ENCODE measurements at regions not wholly inside any gene's neighbourhood (a gene's known extent, or its start where the extent isn't known, plus 50 kb on each side); places are given as distances from the start of the nearest gene placed in this dataset.
"Not testable (repeated sequence)": the region's sequence is repeated elsewhere in the genome, so short reads cannot be mapped to it uniquely, and the experiment has no call there.

- no peak for DNase-seq
Measured at GRCh38 chr10:118918587-118918986, 110.9 kb upstream of the NANOS1 start.

DNA sequence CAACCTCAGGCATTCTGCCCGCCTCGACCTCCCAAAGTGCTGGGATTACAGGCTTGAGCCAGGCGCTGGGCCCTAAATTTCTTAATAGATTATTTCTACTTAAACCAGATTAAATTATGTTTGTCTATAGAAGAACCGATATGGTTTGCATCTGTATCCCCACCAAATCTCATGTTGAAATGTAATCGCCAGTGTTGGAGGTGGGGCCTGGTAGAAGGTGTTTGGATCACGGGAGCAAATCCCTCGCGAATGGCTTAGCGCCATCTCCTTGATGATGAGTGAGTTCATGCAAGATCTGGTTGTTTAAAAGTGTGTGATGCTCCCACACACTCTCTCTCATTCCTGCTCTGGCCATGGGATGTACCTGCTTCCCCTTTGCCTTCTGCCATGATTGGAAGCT lies 109.3 kb upstream of the NANOS1 start:
- DNase-seq = no peak

DNA sequence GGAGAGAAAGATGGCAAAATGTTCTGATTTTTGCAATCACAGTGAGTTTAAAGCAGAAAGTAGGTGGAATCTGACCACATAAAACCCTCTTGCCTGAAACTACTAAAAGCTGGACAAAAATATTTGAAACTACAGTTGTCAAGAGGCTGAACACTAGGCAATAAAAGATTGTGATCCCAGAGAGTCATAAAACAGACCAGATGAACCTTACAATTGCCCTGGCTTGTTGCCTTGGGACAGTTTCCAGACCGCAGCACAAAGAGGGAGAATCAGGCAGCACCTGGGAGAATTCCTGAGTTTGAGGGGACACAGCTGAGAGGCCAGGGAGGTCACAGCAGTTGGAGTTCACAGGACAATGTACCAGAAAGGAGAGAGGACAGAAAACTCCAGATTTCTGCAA lies 107.3 kb upstream of the NANOS1 start:
- DNase-seq = no peak

DNA sequence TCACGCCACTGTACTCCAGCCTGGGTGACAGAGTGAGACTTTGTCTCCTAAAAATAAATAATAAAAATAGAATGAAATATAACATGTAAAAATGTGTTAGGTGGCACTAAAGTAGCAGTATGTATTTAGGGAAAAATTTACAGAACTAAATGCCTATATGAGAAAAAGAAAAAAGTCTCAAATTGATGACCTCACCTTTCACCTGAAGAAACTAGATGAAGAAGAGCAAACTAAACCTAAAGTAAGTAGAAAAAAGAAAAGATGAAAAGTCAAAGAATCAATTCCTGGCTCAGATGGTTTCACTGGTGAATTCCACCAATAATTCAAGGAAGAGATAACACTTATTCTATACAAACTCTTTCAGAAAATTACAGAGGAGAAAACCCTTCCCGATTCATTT lies 106.5 kb upstream of the NANOS1 start:
- DNase-seq = no peak

DNA sequence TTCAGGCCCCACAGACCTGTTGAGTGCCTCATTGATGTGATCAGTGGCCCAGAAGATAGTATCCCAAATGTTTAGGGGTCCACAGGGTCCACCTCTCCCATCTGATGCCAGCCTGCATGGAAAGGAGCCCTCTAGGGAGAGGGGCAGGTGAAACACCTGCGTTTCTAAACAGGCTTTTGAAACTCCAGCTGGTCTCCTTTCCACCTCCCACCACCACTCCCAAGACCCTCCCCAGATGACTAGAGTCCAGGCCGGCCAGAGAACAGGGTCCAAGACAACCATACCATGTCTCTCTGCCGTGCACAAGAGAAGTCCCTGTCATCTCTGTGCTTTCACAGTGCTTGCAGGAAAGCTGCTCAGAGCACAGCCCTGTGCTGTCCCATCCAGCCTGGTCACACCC lies 105.0 kb upstream of the NANOS1 start:
- DNase-seq = no peak

DNA sequence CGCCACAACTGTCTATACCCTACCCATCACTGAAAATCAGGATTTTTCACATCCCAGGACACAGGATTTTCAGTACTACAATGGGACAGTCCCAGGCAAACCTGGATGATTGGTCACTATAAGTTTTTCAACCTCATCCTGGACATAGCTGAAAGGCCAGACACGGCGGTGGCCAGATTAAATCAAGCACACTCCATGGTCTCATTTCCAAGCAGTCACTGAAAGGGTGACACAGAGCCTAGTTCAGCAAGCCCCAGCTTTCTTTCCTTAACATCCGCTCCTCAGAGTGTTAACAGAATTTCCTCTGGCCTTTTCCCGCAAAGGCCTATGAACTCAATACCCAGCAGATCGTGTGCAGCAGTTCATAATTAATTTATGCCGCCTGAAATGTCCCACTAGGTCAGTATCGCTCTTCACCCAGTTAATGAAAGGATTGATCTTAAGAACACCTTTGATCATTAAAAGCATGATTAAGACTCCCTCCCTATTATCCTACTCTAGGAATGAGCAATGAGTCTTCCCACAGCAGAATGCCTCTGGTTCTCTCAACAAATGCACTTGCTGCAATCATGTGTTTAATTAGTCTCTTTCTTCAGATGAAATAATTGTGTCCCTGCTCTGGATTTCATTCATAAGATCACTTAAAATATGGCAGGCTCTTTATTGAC lies 104.0 kb upstream of the NANOS1 start:
- no peak for DNase-seq

DNA sequence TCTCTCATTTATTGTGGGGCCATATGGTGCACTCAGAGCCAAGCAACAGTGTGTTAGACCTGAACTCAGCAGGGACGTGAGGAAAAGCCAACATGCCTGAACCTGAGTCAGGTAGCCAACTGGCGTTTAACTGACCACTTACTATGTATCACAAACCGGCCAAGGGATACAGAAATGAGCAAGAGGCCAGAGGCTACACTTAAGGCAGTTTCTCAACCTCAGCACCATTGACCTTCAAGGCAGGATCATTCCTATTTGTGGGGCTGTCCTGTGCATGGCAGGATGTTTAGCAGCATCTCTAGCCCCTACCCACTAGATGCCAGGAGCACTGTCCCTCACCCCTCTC lies 103.5 kb upstream of the NANOS1 start:
- no peak for DNase-seq

DNA sequence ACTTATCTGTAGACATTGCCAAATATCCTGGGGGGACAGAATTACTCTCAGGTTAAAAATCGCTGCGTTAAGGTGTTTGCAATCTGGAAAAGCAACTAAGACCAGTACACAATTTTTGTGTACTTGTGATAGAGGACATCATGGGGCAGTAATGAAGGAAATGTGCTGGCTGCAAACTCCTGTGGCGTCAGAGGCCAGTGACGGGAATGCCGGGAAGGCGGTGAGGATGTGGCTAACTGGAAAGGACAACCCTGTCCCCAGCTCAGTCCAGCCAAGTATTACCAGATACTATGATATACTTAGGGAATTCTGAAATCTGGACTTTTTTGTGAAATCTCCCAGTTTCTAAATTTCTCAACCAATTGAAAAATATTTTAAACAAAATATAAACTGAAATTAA lies 103.1 kb upstream of the NANOS1 start:
- DNase-seq = no peak

- DNase-seq = no peak
Measured at GRCh38 chr10:118926903-118927302, 102.6 kb upstream of the NANOS1 start.

- DNase-seq = no peak
Measured at GRCh38 chr10:118927321-118927720, 102.2 kb upstream of the NANOS1 start.

DNA sequence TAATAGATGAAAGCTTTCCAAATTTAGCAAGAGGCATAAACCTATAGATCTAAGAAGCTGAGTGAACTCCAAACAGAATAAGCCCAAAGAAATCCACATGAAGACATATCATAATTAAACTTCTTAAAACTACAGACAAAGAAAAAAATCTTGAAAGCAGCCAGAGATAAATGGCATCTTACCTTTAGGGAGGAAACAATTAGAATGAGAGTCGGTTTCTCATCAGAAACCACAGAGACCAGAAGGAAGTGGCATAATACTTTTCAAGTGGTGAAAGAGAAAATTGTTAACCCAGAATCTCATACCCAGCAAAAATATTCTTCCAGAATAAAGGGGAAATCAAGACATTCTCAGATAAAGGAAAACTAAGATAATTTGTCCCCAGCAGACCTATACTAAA lies 98.9 kb upstream of the NANOS1 start:
- DNase-seq = no peak

DNA sequence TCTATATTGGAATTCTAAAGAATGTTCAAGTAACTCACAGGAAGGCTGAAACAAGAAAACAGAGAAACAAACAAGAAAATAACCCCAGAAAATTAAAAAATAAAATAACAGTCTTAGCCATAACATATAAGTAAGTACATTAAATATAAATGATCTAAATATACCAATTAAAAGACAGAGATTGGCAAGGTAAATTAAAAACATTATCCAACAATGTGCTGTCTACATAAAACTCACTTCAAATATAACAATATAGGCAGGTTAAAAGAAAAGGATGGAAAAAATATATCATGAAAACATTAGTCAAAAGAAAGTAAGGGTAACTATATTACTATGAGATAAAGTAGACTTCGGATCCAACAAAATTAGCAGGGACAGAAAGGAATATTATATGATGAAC lies 98.1 kb upstream of the NANOS1 start:
- DNase-seq = no peak

GRCh38 chr10:118932154-118932553 lies 97.4 kb upstream of the NANOS1 start:
- not testable (repeated sequence) for DNase-seq

DNA sequence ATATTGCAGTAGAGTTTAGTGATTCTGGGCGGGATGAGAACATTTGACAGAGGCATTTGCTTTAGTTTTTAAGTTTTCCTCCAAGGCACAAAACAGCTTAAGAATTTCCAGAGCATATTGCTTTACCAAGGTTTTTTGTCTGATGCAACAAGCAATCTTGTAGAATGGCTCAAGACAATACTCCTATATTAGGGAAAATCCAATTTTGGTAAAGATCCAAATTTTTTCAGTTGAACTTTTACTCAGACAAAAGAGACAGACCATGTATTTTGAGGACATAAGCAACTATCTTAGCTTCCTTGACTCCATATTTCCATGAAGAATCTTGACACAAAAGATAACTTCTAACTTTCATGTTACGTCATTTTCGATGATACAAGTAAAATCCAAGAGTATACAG lies 92.3 kb upstream of the NANOS1 start:
- DNase-seq = no peak

- no peak for DNase-seq
Measured at GRCh38 chr10:118939211-118940007, 90.1 kb upstream of the NANOS1 start.

DNA sequence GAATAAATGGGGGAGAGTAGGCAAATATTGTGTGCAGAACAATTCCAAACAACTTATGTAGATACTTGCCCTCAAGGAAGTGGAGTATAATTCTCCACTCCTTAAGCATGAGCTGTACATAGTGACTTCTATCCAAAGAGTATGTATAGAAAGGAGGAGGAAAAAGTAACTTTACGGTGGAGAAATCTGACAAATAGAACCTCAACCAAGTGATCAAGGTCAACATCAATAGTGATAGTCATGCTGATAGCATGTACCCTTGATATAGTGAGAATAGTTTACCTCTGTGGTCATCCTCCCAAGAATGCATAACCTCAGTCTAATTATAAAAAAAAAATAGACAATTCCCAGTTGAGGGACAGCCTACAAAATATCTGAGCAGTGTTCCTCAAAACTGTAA lies 89.1 kb upstream of the NANOS1 start:
- no peak for DNase-seq

DNA sequence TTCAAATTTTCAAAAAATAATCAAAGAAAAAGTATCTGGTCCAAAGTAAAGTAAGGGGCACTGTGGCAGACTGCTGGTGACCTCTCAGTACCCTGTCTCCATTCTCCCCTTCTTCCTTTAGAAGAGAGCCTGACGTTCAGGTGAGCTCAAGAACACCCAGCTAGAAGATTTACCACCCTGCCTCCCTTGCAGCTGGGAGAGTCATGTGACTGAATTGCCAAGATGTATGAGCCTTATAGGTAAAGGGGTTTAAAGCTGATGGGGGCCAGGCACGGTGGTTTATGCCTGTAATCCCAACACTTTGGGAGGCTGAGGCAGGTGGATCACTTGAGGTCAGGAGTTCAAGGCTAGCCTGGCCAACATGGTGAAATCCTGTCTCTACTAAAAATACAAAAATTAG lies 86.3 kb upstream of the NANOS1 start:
- no peak for DNase-seq

- DNase-seq = no peak
Measured at GRCh38 chr10:118944959-118945633, 84.4 kb upstream of the NANOS1 start.

GRCh38 chr10:118948786-118949185 lies 80.7 kb upstream of the NANOS1 start:
- DNase-seq = no peak

DNA sequence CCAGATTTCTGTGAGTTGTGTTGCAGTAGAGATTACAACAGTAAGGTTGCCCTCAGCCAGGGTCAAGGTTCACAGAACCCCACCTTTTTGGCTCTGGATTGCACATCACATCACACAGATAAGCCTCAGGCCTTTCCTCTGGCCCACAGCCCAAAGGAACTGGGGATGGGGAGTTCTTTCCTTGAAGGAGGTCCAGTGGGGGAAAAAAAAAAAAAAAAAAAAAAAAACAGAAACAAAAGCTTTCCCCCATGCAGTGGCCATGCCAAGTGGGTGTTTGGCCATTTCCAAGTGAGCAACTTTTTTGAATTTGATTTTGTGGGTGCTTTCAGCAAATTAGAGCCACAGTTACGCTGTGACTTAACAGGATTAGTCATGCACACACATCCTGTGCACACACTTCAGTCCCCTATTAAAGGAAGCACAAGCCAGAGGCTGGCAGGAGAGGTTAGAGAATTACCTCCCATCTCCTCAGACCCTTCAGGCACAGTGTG lies 79.3 kb upstream of the NANOS1 start:
- no peak for DNase-seq

DNA sequence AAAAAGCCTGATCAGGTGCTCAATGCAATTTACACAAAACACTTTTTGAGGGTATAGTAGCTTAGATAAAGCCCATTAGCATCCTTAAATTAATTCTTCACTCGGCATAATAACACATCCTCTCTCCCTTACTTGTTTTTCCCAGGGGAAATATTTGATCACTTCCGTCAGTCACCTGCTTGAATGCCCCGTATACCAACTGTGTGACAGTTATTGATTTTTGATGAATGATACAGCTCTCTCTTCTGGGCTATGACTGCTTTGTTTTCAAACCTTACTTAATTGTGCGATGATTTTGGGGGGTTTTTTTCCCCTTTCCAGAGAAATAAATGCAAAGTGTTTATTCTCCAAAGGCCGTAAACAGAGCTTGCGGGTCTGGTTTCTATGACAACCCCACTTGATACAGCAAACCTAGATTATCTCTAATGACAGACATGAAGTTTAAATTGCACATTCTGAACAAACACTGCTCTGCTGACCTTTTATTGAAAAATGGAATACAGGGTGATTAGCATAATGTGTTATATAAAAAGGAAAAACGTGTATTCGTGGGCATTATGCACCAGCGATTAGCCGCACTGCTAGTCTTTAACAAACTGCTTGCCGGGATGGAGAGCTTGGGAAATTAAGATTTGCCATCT lies 78.4 kb upstream of the NANOS1 start:
- no peak for DNase-seq

GRCh38 chr10:118952493-118953295 lies 76.8 kb upstream of the NANOS1 start:
- no peak for DNase-seq
